HG03280 (cell line): ENCODE measurements at regions not wholly inside any gene's neighbourhood (a gene's known extent, or its start where the extent isn't known, plus 50 kb on each side); places are given as distances from the start of the nearest gene placed in this dataset.

ENCODE experiments used
- ATAC-seq: cut with Tn5 transposase; IDR thresholded peaks from one replicate; pipeline ENCODE4 v1.9.1; 2021; ENCODE audit warnings: mild to moderate bottlenecking, moderate library complexity; ENCODE audit not compliant: unreplicated experiment

- ATAC-seq, result no peak
Observed at GRCh38 chr7:13169356-13169755, 481.9 kb downstream of the ARL4A start.

DNA sequence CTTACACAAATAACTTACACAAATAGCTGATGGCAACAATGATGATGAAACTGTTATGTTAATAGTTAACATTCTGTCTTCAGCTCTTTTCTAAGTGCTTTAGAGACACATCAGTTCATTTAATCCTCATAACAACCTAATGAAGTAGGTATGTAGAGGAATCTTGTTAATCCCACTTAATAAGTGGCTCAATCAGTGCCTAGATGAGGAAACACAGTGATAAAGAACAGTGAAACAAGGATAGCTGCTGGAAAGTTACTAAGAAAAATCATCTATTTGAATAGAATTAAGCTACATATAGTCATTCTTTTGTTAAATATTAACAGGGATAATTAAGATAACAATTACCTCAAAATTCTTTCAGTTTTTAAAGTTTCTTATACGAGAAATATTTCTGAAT, 487.6 kb downstream of the ARL4A start:
- no peak for ATAC-seq

DNA sequence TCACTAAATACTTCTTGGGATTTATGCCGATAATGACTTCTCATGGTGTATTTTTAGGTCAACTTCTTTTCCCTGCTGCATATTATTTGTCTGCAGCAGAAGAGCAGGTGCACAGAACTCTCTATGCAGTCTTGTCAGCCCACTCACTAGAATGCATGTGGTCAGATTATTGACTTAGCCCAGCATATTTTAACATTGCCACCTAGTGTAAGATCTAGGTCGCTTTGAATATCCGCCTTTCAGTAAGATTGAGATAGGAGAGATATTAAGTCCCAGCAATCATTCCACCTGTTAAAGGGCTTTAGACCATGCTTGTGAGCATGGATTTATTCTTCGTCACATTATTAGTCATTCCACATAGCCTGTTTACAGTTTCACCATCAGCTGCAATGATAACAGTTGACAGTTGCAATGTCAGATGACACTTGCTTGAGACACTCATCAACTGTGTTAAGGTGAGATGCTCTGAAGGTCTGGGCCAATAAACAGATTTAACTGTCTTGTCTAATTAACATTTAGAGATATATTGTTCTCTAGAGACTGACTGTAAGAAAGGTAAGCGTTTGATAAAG, 491.7 kb downstream of the ARL4A start:
- peak; percentile 47 for ATAC-seq

DNA sequence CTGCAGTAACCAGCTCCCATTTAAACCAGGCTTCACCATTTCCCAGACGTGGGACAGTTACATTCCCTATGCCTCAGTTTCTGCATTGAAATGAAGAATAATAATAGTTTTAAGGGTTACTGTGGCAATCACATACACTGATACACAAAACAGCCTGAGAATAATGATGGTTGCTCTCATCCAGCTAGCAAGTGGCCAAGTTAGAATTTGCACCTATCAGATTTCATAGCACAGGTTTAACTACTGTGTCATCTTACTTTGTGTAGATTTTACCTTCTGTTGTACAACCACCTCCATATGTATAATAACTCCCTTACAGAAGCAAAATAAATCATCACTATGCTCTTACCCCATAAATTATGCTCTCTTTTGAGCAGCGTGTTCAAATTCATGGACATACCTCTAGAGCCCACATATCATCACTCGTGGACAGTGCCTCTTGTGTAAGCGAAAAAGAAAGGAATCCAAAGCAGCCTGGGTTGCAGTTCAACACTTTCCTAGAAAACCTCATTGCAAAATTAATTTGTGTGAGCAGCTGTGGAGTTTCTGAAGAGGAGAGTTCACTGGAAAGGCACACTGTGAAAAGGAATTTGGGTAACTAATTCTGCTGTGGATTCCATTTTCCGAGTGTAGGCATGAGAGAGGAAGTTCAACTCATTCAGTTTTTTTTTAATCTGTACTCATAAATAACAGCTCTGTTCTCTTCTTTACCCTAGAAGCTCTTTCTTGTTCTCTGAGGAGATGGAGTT, 492.5 kb downstream of the ARL4A start:
- ATAC-seq, result no peak

- ATAC-seq, result no peak
Observed at GRCh38 chr7:13181216-13181615, 493.8 kb downstream of the ARL4A start.

GRCh38 chr7:13185139-13185538, 497.7 kb downstream of the ARL4A start:
- no peak for ATAC-seq

DNA sequence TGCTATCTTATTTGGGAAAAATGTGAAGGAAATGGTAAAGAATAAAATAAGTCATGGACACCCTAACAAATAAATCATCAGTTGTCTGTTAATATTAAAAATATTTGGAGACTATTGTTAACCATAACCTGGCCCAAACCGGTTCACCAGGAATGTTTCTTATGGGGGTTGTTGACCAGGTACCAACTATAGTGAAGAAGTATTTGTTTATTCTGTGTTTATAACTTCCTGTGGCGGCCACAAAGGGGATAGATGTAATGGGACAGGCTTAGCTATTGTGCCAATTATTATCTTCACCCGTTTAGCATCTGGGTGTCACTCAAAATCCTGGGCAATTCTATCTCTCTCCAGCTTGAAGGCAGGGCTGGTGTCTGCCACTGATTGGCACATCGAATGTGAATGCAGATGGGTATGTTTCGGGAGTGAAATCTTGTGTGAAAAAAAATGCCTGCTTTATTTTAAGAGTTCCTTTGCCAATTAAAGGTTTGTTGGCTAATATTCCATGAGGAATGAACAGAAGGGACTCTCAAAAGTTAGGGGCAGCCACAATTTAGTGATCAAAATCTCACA, 500.9 kb downstream of the ARL4A start:
- no peak for ATAC-seq

GRCh38 chr7:13188922-13189321, 501.5 kb downstream of the ARL4A start:
- ATAC-seq, result no peak

DNA sequence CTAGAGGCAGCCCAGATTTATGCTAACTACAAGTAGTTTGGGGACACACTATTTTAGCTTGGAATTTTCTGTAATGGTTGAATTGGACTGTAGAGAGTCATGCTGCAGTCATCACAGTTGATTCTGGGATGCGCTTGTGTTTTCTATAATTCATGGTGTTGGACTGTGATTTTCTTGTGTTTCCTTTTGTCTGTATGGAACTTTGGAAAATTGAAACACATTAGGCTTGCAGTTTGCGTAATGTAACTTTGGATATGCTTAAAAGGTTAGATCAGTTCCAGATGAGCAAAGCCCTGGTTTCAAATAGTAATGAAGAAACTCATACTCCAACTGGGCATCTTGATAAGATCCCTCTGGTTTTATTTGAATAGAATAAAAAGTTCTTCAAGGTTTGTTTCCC, 502.2 kb downstream of the ARL4A start:
- ATAC-seq, result no peak

DNA sequence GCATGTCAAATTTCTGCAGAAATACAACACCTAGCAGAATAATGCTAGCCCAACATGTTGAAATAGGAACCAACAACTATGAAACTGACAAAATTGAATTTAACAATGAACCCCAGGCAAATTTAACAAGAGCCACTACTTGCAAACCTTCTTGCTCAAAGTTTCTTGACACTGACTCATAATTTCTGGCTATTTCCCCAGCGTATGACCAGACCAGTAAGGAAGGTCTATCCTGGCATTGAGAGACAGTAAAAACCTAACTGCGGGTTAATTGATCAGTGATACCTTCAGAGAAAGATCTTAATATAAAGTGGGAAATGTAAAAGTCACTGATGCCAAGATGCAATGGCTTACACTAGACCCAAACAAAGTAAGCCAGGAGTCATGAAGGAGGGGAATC, 510.1 kb downstream of the ARL4A start:
- no peak for ATAC-seq

- no peak for ATAC-seq
Observed at GRCh38 chr7:13198036-13198435, 510.6 kb downstream of the ARL4A start.

DNA sequence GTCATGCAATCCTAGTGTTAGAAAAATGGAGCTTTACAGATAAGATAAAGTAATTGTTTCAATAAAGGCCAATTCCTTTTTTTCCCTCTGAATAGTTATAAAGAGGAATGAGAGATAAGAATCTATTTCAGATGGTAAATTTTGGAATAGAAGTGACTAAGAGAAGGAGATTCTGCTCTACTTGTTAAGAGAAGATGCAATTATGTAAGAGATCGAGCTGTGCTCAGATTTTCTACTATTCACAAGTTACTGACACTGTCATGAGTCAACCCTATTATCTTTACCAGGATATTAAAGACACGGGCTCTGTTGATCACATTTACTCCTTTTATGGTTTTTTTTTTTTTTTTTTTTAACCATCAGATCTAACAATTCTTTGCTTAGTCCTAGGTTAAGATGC, 511.3 kb downstream of the ARL4A start:
- ATAC-seq, result no peak

DNA sequence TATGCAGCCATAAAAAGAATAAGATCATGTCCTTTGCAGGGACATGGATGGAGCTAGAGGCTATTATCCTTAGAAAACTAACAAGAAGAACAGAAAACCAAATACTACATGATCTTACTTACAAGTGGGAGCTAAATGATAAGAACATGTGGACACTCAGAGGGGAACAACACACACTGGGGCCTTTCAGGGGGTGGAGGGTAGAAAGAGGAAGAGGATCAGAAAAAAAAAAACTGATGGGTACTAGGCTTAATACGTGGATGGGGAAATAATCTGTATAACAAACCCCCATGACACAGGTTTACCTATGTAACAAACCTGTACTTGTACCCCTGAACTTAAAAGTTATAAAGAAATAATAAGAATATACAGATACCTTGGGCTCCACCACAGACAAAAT, 514.2 kb downstream of the ARL4A start:
- no peak for ATAC-seq

DNA sequence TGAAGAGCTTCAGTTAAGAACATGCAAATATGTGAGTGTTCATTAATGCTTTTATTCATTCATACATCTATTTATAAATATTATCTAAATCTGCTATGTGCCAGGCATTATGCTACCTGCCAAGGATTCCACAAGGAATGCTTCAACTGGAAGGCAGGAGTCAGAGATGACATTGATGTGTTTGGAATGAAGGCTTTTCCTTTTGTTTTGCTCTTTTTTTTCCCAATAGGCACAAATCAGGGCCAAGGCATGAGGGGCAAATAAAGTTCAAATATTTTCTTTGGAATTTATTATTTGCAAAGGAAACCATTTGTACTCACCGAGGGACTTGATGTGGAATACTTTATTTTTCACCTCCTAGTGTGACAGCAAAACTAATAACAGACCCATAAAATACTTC, 530.3 kb downstream of the ARL4A start:
- no peak for ATAC-seq

DNA sequence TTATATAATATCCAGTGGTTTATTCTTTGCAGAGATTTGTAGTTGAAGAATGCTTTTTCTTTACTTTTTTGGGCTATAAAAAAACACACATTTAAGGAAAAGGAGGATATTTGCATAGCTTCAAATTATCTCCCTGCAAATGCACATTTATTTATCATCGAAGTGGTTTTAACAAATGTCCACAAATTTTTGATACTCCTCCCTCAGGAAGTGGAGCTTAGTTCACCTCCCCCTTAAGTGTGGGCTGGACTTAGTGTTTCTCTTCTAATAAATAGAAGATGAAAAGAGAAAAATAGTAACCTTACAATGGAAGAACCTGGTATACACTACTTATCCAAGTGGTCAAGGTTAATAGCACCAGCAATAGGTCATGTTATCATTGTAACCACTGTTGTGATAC, 537.6 kb downstream of the ARL4A start:
- no peak for ATAC-seq

- no peak for ATAC-seq
Observed at GRCh38 chr7:13226385-13226784, 539.0 kb downstream of the ARL4A start.

- no peak for ATAC-seq
Observed at GRCh38 chr7:13231216-13231615, 543.8 kb downstream of the ARL4A start.

DNA sequence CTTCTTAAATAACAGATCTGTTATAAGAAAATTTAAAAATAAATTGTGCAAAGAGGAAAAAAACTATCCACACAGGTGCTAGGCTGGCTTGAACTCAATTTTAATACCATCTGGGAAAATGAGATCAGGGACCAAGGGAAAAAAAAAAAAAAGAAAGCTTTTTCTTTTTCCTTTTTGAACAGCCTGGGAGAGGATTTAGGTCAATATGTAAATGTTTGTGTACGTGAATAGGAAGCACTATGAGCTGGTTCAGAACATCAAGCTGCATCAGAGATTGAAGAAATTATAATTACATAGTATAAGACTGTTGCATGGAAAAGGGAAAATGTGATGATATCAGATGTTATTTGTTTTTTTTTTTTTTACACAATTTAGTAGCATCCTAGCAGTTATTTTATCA, 548.0 kb downstream of the ARL4A start:
- no peak for ATAC-seq

- no peak for ATAC-seq
Observed at GRCh38 chr7:13236026-13236425, 548.6 kb downstream of the ARL4A start.

- ATAC-seq, result no peak
Observed at GRCh38 chr7:13240349-13240748, 552.9 kb downstream of the ARL4A start.

DNA sequence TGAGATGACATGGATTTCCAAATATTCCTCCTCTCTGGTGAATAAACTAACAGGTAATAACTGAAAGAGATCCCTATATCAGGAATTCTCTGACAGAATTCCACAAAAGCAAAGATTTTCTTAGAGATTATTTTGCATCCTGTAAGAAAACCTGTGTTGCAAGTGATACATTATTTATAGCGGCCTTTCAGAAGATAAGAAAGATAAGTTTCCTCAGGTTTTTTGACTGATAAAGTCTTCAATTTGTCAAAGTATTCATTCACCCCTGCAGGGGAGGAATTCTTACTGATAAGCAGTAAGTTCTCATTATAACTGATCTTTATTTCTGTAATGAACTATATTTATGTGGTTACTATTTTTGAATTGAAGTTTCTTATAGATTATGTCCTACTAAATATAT, 554.0 kb downstream of the ARL4A start:
- ATAC-seq, result no peak

DNA sequence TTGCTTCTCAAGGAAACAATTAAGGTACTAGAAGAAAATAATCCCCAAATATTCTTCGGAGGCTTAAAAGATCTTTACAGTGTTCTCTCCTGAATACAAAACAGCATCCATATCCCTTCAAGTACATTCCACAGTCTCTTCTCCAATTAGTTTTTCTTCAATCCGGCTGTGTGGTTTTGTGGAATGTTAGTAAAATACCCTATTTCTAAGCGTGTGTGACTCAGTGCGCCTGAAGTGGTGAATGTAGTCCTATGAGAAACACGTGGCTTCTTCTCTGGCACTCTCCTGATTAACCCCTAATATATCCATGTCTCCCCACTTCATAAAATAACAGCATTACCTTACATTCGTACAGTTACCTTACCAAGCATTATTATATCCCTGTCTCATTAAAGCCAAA, 570.2 kb downstream of the ARL4A start:
- ATAC-seq, result no peak

GRCh38 chr7:13258386-13258785, 571.0 kb downstream of the ARL4A start:
- ATAC-seq, result no peak
